ENCODE measurements at regions not wholly inside any gene's neighbourhood (a gene's known extent, or its start where the extent isn't known, plus 50 kb on each side); places are given as distances from the start of the nearest gene placed in this dataset.

DNA sequence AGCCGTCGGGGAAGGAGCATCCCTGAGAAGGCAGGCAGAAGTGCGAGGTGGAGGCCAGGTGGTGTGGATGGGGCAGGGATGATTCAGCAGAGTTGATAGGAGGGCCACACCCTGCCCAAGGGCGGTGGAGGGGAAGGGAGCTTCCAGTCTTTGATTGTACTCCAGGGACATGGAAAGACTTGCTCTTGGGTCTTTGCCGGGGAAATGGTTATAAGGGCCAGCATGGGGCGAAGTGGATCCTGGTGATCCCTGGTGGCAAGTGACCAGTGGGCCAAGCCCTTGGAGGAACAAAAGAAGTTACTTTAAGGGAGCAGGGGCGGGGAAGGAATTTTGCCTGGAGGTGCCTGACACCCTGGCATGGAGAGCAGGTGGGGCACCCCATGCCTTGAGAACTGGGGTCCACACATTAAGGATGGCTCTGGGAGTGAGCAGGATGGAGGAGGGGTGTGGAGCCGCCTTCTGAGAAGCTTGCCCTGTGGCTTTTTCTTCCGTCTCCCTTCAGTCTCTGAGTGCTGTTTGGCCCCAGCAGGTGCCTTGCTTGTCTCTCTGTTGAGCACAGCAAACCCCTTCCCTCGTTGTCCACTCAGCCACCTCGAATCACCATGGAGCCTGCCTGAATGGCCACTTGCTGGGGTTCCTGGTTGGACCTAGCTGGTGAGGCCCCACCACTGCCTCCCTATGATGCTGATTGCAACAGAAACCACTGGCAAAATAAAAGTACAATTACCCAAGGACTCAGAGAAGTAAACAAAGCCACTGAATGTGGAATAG, 83.9 kb downstream of the RAMP3 start:
- ATAC-seq (ENCODE audit: low FRiP score) (no peak), DNase-seq (ENCODE audit: low spot score) (no peak)
- no peak for TF ChIP-seq CTCF (IDR thresholded peaks at IDR 0.05)

- no peak for TF ChIP-seq CTCF (IDR thresholded peaks at IDR 0.05)
- no peak for ATAC-seq (ENCODE audit: low FRiP score)
- no peak for DNase-seq (ENCODE audit: low spot score)
Observed at GRCh38 chr7:45242261-45242660, 84.7 kb downstream of the RAMP3 start.

GRCh38 chr7:45242698-45243097, 85.1 kb downstream of the RAMP3 start:
- DNase-seq (ENCODE audit: low spot score) (no peak), ATAC-seq (ENCODE audit: low FRiP score) (no peak)
- no peak for TF ChIP-seq CTCF (IDR thresholded peaks at IDR 0.05)

GRCh38 chr7:45244981-45245380, 87.4 kb downstream of the RAMP3 start:
- ATAC-seq (ENCODE audit: low FRiP score), result no peak
- no peak for TF ChIP-seq CTCF (IDR thresholded peaks at IDR 0.05)
- no peak for DNase-seq (ENCODE audit: low spot score)

DNA sequence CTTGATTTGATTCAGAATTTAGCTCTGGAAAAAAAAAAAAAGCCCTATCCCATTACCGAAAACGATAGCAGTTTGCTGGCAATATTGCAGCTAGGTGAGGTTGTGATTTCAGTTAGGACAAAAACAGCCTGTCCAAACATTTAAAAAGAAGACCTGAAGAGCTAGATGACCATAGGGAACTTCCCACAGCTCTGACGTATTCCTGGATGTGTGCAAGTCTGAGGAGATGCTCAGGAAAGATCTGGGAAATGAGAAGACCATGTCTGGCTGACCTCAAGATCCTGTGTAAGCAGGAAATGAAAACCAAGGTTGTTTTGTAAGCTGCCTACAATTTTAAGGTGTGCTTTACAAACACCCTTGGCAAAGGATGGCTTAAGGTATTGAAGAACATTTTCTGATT, 88.7 kb downstream of the RAMP3 start:
- no peak for DNase-seq (ENCODE audit: low spot score)
- ATAC-seq (ENCODE audit: low FRiP score), result no peak
- TF ChIP-seq CTCF (IDR thresholded peaks at IDR 0.05), result no peak

GRCh38 chr7:45252248-45252647, 94.7 kb downstream of the RAMP3 start:
- DNase-seq (ENCODE audit: low spot score), result no peak
- ATAC-seq (ENCODE audit: low FRiP score), result no peak
- no peak for TF ChIP-seq CTCF (IDR thresholded peaks at IDR 0.05)

DNA sequence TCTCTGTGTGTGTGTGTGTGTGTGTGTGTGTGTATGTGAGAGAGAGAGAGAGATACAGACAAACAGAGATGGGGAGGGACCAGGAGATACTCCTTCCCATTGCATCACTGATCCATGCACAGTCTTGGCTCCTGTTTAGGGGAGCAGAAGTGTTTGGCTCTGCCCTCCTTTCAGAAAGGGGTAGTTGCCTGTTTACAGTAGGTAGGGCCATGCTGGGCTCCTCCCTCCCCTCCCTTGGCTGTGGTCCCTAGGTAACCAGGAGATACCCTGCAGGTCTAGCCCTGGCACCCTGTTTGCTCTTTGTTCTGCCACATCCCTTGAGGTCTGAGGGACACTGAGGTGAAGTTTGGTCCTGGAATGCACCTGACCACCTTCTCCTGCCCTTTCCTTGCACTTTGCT, 95.3 kb downstream of the RAMP3 start:
- ATAC-seq (ENCODE audit: low FRiP score) (no peak), DNase-seq (ENCODE audit: low spot score) (no peak)
- no peak for TF ChIP-seq CTCF (IDR thresholded peaks at IDR 0.05)
